Dedifferentiated amniotic fluid mesenchymal stem cell (primary cell): ENCODE measurements at regions not wholly inside any gene's neighbourhood (a gene's known extent, or its start where the extent isn't known, plus 50 kb on each side); places are given as distances from the start of the nearest gene placed in this dataset.

Source experiments
- DNase-seq: peaks from one replicate; pipeline ENCODE4 v3.0.0-alpha.2; 2016; ENCODE audit errors: extremely low spot score

GRCh38 chr15:36458411-36458810 lies 121.0 kb upstream of the CDIN1 start:
- DNase-seq, result no peak

DNA sequence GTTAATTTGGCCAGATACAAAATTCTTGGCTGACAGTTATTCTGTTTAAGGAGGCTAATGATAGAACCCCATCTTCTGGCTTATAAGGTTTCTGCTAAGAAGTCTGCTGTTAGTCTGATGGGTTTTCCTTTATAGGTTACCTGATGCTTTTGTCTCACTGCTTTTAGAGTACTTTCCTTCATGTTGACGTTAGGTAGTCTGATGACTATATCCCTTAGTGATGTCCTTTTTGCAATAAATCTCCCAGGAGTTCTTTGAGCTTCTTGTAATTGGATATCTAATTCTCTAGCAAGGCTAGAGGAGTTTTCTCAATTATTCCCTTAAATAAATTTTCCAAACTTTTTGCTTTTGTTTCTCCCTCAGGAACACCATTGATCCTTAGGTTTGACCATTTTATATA lies 114.1 kb upstream of the CDIN1 start:
- no peak for DNase-seq

DNA sequence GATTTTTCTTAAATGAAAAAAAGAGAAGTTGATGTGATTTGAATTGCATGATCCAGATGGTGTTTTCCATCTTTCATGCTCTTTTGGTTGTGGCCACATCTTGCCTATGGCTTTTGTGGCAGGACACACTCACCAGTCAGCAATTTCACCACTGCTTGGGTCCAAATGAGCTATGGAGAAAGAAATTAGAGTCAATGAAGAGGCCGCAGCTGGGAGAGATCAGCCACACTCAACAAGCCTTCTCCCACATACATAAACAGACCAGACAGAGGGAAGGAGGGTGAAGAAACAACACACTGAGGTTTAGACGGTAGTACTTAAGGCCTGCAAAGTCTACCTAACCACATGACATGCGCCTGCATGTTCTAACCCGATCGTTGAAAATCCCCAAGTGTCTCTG lies 110.7 kb upstream of the CDIN1 start:
- DNase-seq, result peak; percentile 39

- DNase-seq, result peak; percentile 22
These were observed 110.0 kb upstream of the CDIN1 start for GRCh38 chr15:36469311-36469966.

DNA sequence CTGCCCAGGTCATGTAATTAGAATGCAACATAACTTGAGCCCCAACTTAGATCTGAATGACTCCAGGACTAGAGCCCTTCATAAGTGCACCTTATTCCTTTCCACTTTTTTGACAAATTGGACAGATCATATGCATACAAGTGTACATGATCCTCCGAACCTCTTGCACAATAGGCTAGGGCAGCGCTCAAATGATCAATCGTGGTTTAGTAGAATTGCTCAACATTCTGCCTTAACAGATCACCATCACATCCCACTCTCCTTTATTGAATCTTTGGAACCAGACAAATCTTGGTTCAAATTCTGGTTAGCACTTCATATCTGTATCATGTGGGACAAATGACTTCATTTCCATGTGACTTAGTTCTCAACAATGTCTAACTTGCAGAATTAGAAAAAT lies 106.8 kb upstream of the CDIN1 start:
- DNase-seq, result no peak

- DNase-seq, result no peak
These were observed 100.9 kb upstream of the CDIN1 start for GRCh38 chr15:36478561-36478960.

GRCh38 chr15:36479200-36479896 lies 100.1 kb upstream of the CDIN1 start:
- no peak for DNase-seq

DNA sequence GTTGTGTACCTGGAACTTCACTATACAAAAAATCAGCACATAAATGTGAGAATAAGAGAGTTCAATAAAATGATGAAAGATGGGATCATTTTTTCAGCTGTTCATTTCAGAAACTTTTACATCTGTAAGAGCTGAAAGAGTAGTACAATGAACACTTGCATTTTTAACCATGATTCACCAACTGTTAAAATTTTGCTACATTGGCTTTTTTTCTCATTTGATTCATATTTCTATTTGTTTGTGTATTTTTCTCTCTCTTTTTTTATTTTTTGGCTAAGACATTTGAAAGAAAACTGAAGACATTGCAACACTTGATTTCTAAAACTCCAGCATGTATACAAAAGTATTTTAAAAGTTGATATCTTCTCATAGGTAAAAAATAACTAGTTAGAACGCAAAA lies 98.3 kb upstream of the CDIN1 start:
- DNase-seq, result no peak

GRCh38 chr15:36483409-36483808 lies 96.0 kb upstream of the CDIN1 start:
- DNase-seq, result no peak

GRCh38 chr15:36484038-36484778 lies 95.2 kb upstream of the CDIN1 start:
- DNase-seq, result no peak

DNA sequence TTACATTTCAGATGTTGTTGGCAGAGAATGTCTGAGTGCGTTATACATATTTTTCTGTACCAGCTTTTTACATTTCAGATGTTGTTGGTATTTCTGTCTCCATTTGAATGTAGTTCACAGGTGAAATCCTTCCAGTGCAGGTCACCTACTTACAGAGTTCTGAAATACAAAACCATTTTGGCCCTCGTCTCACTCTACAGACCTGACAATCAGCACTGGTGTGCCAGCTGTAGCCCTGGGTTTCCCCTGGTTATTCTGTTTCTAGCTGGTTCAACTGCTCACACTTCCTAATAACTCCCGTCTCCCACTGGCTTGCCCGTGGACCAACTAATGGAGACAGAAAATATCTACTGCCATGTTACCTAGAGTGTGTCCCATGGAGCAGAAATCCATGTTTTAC lies 87.5 kb upstream of the CDIN1 start:
- DNase-seq, result no peak

DNA sequence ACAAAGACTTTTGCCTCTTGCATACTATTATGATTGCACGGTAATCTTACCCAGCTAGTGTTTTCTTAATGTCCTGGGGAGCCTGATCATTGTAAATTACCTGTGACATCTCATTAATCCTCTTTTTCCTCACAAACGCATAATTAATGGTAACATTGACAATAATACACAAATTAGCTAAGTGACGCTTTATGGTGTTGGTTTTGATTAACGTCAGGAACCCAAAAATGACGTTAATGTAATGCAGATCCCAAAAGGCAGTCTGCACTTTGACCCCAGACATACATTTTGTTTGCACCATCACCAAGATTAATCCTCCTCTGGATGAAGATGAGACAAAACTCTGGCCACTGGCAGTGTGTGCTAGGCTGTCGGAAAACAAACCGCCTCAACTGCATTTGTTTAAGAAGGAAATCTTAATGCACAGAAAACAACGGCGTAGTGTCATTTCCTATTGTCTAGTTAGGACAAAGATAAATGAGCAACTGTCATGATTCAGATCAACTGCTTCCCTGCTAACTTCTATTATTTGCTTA lies 83.9 kb upstream of the CDIN1 start:
- DNase-seq, result no peak

DNA sequence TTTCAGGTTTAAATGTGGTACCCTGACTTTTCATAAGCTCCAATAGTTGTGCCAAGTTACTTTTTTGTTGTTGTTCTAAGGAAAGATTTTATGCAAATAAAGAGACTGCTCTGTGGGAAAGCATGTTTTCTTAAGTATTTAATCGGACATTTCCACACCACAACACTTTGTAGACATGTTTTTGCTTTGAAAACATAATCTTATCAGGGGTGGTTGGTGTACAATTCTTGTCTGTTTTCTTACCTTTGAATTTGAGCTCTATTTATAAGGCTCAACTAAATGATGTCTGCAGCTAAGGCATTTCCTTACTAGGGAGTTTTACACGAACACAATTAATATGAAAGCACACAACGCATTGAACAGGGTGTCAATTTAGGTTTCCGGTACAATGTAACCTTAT lies 81.5 kb upstream of the CDIN1 start:
- no peak for DNase-seq

DNA sequence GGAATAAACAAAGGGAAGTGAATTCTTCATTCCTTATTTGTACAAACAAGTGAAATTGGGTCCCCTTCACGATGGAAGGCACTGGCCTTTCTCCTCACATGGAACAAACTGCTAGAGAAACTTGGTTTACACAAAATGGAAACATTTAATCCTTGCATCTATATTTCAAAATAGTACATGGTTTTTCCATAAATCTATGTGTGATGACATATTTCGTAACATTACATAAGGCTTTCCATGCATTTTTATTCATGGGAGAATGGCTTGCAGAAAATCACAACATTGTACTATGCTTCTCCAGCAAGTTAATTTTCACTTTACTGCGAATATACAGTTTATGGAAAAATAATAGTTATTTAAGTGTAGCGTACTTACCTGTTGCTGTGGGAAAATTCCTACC lies 81.0 kb upstream of the CDIN1 start:
- DNase-seq, result no peak

DNA sequence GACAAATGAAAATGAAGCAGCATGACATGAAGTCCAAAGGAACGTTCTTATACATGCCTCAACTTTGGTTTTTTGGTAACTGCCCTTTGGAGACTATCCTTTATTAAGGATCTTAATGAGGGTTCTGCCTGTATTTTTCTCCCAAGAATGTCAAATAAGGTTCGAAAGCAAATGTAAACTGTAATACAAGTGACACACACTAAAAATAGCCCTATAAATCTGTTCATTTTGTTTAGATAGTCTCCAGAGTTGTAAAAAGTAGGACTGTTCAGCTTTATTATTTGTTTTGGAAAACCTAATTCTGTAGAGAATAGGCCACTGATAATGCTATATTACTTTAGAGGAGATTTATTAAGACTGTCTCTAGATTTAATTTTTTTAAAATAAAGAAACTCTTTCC lies 80.5 kb upstream of the CDIN1 start:
- DNase-seq, result no peak

GRCh38 chr15:36499412-36500389 lies 79.7 kb upstream of the CDIN1 start:
- peak; percentile 27 for DNase-seq

DNA sequence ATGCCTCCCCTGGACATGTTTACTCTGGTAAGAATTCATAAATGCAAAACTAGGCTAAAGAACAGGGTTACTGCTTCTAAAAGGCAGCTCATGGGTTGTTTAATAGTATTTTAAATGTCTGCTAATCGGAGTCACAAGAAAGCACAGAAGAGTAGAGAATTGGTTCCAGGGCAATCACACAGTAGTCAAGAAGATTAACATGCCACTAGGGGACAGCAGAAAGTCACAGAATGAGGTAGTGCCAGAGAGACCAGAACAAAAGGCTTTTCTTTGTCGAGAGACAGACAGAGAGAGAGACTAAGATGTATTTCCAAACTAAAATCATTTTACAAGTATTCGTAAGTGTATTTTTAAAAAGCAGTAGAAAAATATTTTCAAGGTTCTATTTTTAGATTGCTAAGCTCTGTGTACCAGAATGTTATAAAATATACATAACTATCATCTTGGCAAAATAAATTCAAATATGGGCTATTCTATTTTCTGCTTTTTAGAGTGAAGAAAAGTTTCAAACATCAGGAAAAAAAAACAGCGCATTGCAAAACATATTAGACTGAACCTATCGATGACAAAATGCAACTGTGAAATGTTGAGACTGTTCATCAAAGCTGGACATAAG lies 78.3 kb upstream of the CDIN1 start:
- DNase-seq, result peak; percentile 75

DNA sequence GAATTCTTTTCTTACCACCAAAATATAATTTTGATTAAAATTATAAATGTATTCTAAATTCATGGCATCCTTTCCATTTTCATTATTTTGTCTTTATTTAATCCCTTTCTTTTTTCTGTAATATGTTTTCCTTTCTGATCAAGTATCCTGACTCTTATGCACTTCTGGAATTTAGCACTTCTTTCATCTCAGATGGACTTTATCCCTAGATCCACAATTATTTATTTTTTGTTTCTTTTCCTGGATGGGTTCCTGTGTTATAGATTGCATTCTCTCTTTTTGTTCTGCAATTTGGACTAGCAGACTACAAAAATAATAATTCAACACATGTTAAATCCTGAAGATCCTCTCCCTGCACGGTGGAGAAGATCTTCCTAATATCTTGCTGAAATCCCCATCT lies 76.9 kb upstream of the CDIN1 start:
- DNase-seq, result no peak

DNA sequence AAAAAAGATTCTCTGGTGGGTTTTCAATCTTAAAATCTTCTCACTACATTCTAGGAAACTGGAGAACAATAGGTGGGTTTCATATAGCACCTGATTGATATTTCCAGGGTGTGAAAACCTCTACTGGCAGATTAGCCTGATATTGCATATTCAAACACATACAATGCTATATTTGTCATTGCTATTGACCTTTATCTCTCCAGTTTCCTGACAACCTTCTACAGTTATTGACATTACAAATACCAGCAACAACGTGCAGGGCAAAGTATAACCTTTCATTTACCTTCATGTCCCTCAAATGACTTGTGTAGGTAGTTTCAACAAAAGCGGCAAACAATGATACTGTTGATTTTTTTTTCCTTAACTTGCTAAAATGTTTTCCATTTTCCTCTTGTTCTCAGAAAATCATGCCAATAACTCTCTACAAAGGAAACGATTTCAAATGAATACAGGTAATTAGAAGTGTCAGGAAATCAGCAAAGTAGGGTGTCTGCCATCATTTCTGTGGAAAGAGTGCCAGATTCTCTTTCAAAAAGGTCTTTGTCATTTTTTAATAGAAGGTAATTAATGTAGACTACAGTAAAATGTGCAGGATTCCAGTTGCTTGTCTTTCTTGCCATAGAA lies 72.6 kb upstream of the CDIN1 start:
- DNase-seq, result no peak

DNA sequence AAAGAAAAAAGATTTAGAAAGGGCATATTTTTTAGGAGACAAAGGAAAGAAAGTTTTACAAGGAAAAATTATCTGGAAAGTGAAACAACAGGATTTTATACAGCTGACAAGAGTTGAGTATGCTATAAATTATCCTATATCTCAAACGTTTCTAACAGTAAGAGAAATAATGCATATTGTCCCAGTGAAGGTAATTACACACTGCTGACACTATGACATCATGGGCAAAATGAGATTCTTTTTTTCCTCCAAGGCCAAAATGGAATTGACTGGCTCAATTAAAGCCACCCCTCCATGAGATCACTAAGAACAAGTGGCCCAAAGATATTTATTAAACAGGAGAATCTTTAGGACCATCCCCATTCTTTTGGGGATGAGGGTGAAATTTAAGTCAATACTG lies 72.0 kb upstream of the CDIN1 start:
- no peak for DNase-seq

- DNase-seq, result no peak
These were observed 67.8 kb upstream of the CDIN1 start for GRCh38 chr15:36511594-36511993.
